KBM-7 (cell line): ENCODE measurements at regions not wholly inside any gene's neighbourhood (a gene's known extent, or its start where the extent isn't known, plus 50 kb on each side); places are given as distances from the start of the nearest gene placed in this dataset.

Source experiments
- DNase-seq: peaks from one replicate; pipeline ENCODE4 v3.0.0-alpha.2; 2015
- in situ Hi-C: fragments of 300-500 bp; cut with MboI; formaldehyde crosslinking; loops from 2 replicates; pipeline ENCODE4 v1.14.3; 2020; ENCODE audit warnings: low sequenced_read_pairs, low pct_unique_long_range_greater_than_20kb, mixed read lengths

- no peak for DNase-seq
- in situ Hi-C loops, result no loop called here
Observed at GRCh38 chr3:163821841-163822240, 1256.5 kb downstream of the SI start.

GRCh38 chr3:163817015-163817414 lies 1261.3 kb downstream of the SI start:
- in situ Hi-C loops, result no loop called here
- no peak for DNase-seq

- in situ Hi-C loops, result no loop called here
- no peak for DNase-seq
Observed at GRCh38 chr3:163813935-163814334, 1264.4 kb downstream of the SI start.

GRCh38 chr3:163812006-163812405 lies 1266.3 kb downstream of the SI start:
- in situ Hi-C loops, result no loop called here
- DNase-seq, result no peak

GRCh38 chr3:163809540-163809993 lies 1268.7 kb downstream of the SI start:
- in situ Hi-C loops, result no loop called here

GRCh38 chr3:163786416-163786815 lies 1291.9 kb downstream of the SI start:
- in situ Hi-C loops, result no loop called here
- DNase-seq, result no peak

More at GRCh38 chr3:163809540-163809993, 1268.7 kb downstream of the SI start:
- no peak for DNase-seq

- peak; percentile 3 for DNase-seq
- in situ Hi-C loops, result no loop called here
Observed at GRCh38 chr3:163785693-163786092, 1292.6 kb downstream of the SI start.

- in situ Hi-C loops, result no loop called here
- no peak for DNase-seq
Observed at GRCh38 chr3:163779396-163780344, 1298.6 kb downstream of the SI start.

- in situ Hi-C loops, result no loop called here
- DNase-seq, result no peak
Observed at GRCh38 chr3:163776743-163777142, 1301.6 kb downstream of the SI start.

GRCh38 chr3:163773136-163773535 lies 1305.2 kb downstream of the SI start:
- no peak for DNase-seq
- in situ Hi-C loops, result no loop called here

GRCh38 chr3:163768048-163768447 lies 1310.2 kb downstream of the SI start:
- in situ Hi-C loops, result no loop called here

GRCh38 chr3:163766112-163766511 lies 1312.2 kb downstream of the SI start:
- no peak for DNase-seq
- in situ Hi-C loops, result no loop called here

More at GRCh38 chr3:163768048-163768447, 1310.2 kb downstream of the SI start:
- no peak for DNase-seq

GRCh38 chr3:163753033-163753432 lies 1325.3 kb downstream of the SI start:
- DNase-seq, result no peak
- in situ Hi-C loops, result no loop called here

- DNase-seq, result no peak
- in situ Hi-C loops, result no loop called here
Observed at GRCh38 chr3:163745204-163745603, 1333.1 kb downstream of the SI start.

GRCh38 chr3:163735394-163735793 lies 1342.9 kb downstream of the SI start:
- DNase-seq, result no peak
- in situ Hi-C loops, result no loop called here

- in situ Hi-C loops, result no loop called here
- DNase-seq, result no peak
Observed at GRCh38 chr3:163730684-163731083, 1347.6 kb downstream of the SI start.

- no peak for DNase-seq
- in situ Hi-C loops, result no loop called here
Observed at GRCh38 chr3:163726125-163726524, 1352.2 kb downstream of the SI start.

GRCh38 chr3:163722405-163722804 lies 1355.9 kb downstream of the SI start:
- DNase-seq, result no peak
- in situ Hi-C loops, result no loop called here

- in situ Hi-C loops, result no loop called here
- no peak for DNase-seq
Observed at GRCh38 chr3:163721596-163721995, 1356.7 kb downstream of the SI start.

GRCh38 chr3:163717377-163717776 lies 1360.9 kb downstream of the SI start:
- in situ Hi-C loops, result no loop called here
- no peak for DNase-seq

- no peak for DNase-seq
- in situ Hi-C loops, result no loop called here
Observed at GRCh38 chr3:163708428-163708827, 1369.9 kb downstream of the SI start.
